ENCODE measurements at regions not wholly inside any gene's neighbourhood (a gene's known extent, or its start where the extent isn't known, plus 50 kb on each side); places are given as distances from the start of the nearest gene placed in this dataset.

GRCh38 chr9:119071636-119072035, 297.6 kb downstream of the BRINP1 start:
- H3K36me3 Mint-ChIP-seq (ENCODE audit: insufficient read depth), result no peaks in the 10 kb centered on the region
- no peak for TF ChIP-seq CTCF (IDR thresholded peaks at IDR 0.05; ENCODE audit: unreplicated experiment)
- no peak overlapping the region for H3K27ac Mint-ChIP-seq
- H3K9me3 Mint-ChIP-seq (ENCODE audit: low read depth), result peaks cover 10% of the 10 kb centered on the region
- DNase-seq (ENCODE audit: low spot score, unreplicated experiment), result no peak
- H3K4me3 Mint-ChIP-seq (ENCODE audit: low read depth), result no peak overlapping the region
- no peaks in the 10 kb centered on the region for H3K27me3 Mint-ChIP-seq
- H3K4me1 Mint-ChIP-seq (ENCODE audit: low read depth), result peaks cover 3% of the 10 kb centered on the region

- Mint-ChIP-seq H3K4me3 (ENCODE audit: low read depth) (no peak overlapping the region), H3K36me3 (ENCODE audit: insufficient read depth) (no peaks in the 10 kb centered on the region), H3K27me3 (peaks cover 4% of the 10 kb centered on the region), H3K9me3 (ENCODE audit: low read depth) (peaks cover 6% of the 10 kb centered on the region), H3K27ac (no peak overlapping the region), H3K4me1 (ENCODE audit: low read depth) (peaks cover 3% of the 10 kb centered on the region)
- TF ChIP-seq CTCF (IDR thresholded peaks at IDR 0.05; ENCODE audit: unreplicated experiment), result no peak
- DNase-seq (ENCODE audit: low spot score, unreplicated experiment), result no peak
Measured at GRCh38 chr9:119074017-119074416, 295.2 kb downstream of the BRINP1 start.

- no peaks in the 10 kb centered on the region for H3K36me3 Mint-ChIP-seq (ENCODE audit: insufficient read depth)
- H3K4me1 Mint-ChIP-seq (ENCODE audit: low read depth), result peaks cover 3% of the 10 kb centered on the region
- H3K27me3 Mint-ChIP-seq, result peaks cover 4% of the 10 kb centered on the region
- peak overlapping the region; percentile 27 for H3K27ac Mint-ChIP-seq
- H3K4me3 Mint-ChIP-seq (ENCODE audit: low read depth), result no peak overlapping the region
- no peak for DNase-seq (ENCODE audit: low spot score, unreplicated experiment)
- H3K9me3 Mint-ChIP-seq (ENCODE audit: low read depth), result no peaks in the 10 kb centered on the region
- no peak for TF ChIP-seq CTCF (IDR thresholded peaks at IDR 0.05; ENCODE audit: unreplicated experiment)
Measured at GRCh38 chr9:119078015-119078414, 291.2 kb downstream of the BRINP1 start.

GRCh38 chr9:119083673-119084072, 285.6 kb downstream of the BRINP1 start:
- no peaks in the 10 kb centered on the region for H3K36me3 Mint-ChIP-seq (ENCODE audit: insufficient read depth)
- H3K9me3 Mint-ChIP-seq (ENCODE audit: low read depth), result no peaks in the 10 kb centered on the region
- TF ChIP-seq CTCF (IDR thresholded peaks at IDR 0.05; ENCODE audit: unreplicated experiment), result no peak
- DNase-seq (ENCODE audit: low spot score, unreplicated experiment), result no peak
- no peak overlapping the region for H3K27ac Mint-ChIP-seq
- H3K4me3 Mint-ChIP-seq (ENCODE audit: low read depth), result no peak overlapping the region
- peaks cover 8% of the 10 kb centered on the region for H3K4me1 Mint-ChIP-seq (ENCODE audit: low read depth)
- no peaks in the 10 kb centered on the region for H3K27me3 Mint-ChIP-seq

- Mint-ChIP-seq H3K27ac (no peak overlapping the region), H3K27me3 (no peaks in the 10 kb centered on the region), H3K4me3 (ENCODE audit: low read depth) (no peak overlapping the region), H3K4me1 (ENCODE audit: low read depth) (peaks cover 19% of the 10 kb centered on the region), H3K9me3 (ENCODE audit: low read depth) (no peaks in the 10 kb centered on the region), H3K36me3 (ENCODE audit: insufficient read depth) (no peaks in the 10 kb centered on the region)
- no peak for TF ChIP-seq CTCF (IDR thresholded peaks at IDR 0.05; ENCODE audit: unreplicated experiment)
- no peak for DNase-seq (ENCODE audit: low spot score, unreplicated experiment)
Measured at GRCh38 chr9:119086590-119086989, 282.6 kb downstream of the BRINP1 start.

Measured in progenitor cell of endocrine pancreas (in vitro differentiated cells).